Omental fat pad (tissue), 3 donors: ENCODE measurements at regions not wholly inside any gene's neighbourhood (a gene's known extent, or its start where the extent isn't known, plus 50 kb on each side); places are given as distances from the start of the nearest gene placed in this dataset.

Experiments
- ATAC-seq: fragments of 150-250 bp; one replicate; pipeline ENCODE4 v1.9.1; 2016; ENCODE audit warnings: mild to moderate bottlenecking, moderate library complexity; ENCODE audit not compliant: low FRiP score
- DNase-seq: peaks from one replicate; pipeline ENCODE4 v3.0.0-alpha.2; 2019; ENCODE audit warnings: low spot score
- TF ChIP-seq, protein P1 (sequence below), 3 donors: fragments of 450-650 bp; IDR thresholded peaks; one replicate each; pipeline ENCODE4 v1.5.1; 2016 to 2017; ENCODE audit warnings: antibody characterized with exemption in 3 of 3, mild to moderate bottlenecking in 3 of 3, moderate library complexity in 2 of 3

DNA sequence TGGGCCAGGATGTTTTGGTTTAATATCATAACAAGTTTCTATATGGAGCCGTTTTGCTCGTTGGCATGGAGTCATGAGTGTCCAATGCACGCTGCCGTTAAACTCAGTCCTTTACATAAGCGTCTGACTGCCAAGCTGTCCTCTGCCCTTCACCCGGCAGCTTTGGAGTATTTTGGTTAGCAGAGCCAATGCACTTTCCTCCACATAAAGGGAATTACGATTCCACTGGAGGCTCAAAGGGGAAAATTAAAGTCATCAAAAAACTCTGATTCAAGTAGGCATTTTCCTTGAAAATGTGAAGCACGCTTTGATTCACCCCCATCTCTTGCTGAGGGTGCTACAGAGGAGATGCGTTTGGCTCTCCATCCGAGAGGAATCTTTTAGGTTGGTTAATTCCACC, 144.4 kb upstream of the ARGLU1 start:
- TF ChIP-seq, protein P1, sequence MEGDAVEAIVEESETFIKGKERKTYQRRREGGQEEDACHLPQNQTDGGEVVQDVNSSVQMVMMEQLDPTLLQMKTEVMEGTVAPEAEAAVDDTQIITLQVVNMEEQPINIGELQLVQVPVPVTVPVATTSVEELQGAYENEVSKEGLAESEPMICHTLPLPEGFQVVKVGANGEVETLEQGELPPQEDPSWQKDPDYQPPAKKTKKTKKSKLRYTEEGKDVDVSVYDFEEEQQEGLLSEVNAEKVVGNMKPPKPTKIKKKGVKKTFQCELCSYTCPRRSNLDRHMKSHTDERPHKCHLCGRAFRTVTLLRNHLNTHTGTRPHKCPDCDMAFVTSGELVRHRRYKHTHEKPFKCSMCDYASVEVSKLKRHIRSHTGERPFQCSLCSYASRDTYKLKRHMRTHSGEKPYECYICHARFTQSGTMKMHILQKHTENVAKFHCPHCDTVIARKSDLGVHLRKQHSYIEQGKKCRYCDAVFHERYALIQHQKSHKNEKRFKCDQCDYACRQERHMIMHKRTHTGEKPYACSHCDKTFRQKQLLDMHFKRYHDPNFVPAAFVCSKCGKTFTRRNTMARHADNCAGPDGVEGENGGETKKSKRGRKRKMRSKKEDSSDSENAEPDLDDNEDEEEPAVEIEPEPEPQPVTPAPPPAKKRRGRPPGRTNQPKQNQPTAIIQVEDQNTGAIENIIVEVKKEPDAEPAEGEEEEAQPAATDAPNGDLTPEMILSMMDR (IDR thresholded peaks at IDR 0.05): no peak
- DNase-seq: no peak
- ATAC-seq: no peak

DNA sequence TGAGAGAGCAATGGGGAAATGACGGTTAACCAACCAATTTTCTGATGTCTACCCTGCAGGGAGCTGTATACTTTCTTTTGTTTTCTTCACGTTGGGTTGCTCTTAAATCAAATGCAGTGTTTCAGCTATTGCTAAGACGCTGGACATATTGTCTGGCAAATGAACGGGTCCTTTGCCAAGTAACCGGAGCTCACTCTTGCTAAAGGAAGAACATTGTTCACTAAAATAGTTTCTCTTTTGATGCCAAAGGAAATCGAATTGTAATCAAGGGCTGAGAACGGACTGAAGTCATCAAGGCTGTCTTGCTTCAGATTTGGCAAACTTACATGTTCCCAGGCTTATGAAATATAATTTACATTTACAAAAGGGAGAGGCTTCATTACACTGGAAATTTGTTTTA, 142.3 kb upstream of the ARGLU1 start:
- DNase-seq: no peak
- ATAC-seq: no peak
- TF ChIP-seq, protein P1 (IDR thresholded peaks at IDR 0.05): no peak

DNA sequence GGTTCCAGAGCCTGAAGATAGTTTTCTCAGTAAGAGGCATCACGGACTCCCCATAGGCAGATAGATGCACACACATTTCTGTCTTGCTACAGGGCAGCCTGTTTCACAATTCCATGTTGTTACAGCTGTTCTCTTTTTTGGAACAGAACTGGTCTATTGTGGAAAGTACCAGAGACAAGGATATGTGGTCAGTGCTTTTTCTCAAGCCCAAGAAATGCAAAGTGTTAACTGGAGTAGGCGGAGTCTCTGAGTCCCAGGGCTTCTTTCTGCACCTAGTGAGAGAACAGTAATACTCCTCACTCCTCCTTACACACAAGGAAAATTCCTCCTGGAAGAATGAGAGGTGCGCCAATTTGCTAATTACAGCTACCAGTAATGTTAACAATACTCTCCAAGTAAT, 141.6 kb upstream of the ARGLU1 start:
- DNase-seq: no peak
- peak; percentile 44 for ATAC-seq
- TF ChIP-seq, protein P1 (IDR thresholded peaks at IDR 0.05): no peak

DNA sequence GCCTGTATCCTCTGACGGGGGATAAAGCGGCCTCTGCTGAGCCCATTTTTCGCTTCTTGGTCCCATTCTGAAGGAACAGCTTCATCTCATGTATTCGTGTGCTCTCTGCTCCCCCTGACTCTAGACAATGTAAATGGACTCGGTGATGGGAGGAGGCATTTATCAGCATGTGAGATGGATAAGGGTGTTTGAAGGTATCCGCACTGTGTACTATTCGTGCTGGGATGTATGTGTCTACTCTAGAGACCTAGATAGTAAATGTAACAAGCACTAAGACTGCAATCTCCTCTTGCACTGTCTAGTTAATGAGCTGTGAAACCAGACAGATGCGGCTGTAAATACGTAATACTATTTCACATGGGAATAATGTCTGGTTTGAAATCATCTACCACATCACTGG, 134.6 kb upstream of the ARGLU1 start:
- ATAC-seq: no peak
- TF ChIP-seq, protein P1 (IDR thresholded peaks at IDR 0.05): no peak
- no peak for DNase-seq

DNA sequence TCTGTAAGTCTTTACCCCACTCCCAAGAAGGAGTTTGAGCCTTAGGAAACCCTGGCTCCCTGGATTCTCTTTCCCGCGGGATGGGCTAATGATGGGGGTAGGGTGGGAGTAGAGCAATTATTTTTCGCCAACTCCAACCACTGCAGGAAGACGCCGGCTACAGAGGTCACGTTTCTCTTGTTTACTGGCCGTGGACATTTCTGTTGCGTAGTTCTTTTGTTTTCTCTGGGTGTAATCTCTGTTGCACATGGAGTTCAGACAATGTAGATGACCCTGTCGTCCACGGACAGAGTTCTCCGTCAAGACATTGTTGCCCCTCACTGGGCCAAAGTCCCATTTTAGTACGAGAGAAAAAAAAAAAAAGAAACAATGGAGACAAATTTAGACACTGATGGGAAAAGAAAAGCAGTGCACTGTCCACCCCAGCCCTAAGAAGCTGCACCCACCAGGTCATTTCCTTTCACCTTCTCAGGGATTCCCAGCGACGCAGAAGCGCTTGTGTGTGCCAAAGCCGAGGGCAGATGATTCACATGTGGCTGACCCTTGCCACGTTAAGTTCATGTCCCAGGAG, 133.9 kb upstream of the ARGLU1 start:
- ATAC-seq: peak; percentile 31
- no peak for DNase-seq
- TF ChIP-seq, protein P1 (IDR thresholded peaks at IDR 0.05): no peak

DNA sequence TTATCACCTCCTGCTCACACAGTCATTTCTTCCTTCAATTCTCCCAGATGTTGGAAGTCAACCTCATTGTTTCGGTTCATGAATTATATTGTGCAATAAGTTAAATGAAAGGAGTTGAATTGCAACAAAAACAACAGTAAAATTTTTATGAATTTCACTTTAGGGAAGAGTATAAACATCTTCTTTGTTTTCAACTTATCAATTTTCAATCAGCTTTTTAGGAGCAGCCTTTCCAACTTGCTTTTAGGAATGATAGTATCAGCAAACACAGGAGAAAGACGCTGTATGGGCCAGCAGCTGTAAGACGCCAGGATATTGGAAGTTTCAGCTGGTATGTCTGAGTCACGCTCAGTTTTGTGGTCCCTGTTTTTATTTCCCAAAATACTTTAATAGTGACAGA, 132.5 kb upstream of the ARGLU1 start:
- ATAC-seq (no peak), DNase-seq (no peak)
- TF ChIP-seq, protein P1 (IDR thresholded peaks at IDR 0.05): no peak

DNA sequence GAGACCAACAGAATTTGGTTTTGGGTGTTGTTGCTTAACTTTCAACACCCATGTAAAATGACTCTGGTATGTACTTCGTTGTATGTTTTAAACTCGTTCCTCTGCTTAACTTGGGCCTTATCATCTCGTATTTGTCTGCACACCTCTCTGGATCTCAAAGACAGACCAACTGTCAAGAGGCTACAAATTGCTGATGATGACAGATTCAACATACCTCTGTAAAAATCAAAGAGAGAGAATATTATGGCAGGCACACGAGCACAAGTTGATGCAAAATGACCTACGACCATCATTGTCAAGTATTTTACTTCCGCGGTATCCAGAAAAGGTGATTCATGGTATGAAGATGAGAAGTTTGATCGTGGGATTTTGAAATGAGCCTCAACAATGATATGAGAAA, 132.1 kb upstream of the ARGLU1 start:
- ATAC-seq: no peak
- TF ChIP-seq, protein P1 (IDR thresholded peaks at IDR 0.05): no peak
- no peak for DNase-seq
